ENCODE measurements at regions not wholly inside any gene's neighbourhood (a gene's known extent, or its start where the extent isn't known, plus 50 kb on each side); places are given as distances from the start of the nearest gene placed in this dataset.
"Not testable (repeated sequence)": the region's sequence is repeated elsewhere in the genome, so short reads cannot be mapped to it uniquely, and the experiment has no call there.

DNA sequence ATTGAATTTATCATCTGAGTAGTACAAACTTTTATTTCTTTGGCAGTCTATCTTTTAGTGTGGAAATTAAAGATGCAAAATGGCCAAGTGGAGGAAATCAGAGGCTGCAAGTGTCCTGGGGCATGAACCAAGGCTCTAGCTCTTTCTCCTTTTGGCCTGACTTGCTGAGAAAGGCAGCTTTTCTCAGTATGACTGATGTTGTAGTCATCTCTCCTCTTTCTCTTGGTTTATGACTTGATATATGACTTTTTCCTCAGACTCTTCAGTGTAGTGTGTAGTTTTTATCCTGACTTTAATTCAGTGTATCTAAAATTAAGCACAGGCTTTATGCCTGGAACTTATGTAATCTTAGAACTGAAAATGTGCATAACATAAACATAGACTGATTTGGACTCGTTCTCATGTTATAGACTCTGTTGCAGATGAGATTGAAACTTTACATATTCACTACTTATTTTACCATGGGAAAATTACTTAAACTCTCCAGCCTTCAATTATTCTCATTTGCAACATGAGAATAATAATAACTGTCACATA is 65.7 kb downstream of the SLITRK5 start:
- no peak for DNase-seq

DNA sequence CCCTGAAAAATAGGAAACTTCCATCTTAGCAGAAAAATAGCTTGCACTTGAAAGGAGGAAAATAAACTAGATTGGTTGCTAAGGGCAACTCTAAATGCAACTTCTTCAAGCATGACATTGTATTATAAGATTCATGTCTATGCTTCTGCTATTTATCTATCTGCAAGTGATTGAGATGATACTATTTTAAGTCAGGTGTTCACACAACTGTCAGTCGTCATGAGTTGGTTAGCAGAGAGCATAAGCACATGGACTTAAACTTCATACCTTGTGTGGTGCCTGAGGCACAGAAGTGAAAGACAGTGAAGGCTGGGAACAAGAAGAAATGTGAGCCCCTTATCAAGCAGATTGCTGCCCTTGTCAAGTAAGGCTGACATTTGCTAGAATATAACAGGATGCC is 82.9 kb downstream of the SLITRK5 start:
- DNase-seq: no peak

DNA sequence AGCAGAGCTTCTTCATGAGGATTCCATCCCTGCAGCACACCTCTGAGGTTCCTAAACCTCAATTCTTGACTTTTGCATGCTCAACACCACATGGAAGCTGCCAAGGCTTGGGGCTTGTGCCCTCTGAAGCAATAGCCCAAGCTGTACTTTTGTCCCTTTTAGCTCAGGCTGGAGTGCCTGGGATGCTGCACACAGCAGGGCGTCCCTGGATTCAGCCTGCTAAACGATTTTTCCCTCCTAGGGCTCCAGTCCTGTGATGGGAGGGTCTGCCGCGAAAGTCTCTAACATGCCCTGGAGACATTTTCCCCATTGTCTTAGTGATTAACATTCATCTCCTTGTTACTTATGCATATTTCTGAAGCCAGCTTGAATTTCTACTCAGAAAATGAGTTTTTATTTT is 98.3 kb downstream of the SLITRK5 start:
- no peak for DNase-seq

DNA sequence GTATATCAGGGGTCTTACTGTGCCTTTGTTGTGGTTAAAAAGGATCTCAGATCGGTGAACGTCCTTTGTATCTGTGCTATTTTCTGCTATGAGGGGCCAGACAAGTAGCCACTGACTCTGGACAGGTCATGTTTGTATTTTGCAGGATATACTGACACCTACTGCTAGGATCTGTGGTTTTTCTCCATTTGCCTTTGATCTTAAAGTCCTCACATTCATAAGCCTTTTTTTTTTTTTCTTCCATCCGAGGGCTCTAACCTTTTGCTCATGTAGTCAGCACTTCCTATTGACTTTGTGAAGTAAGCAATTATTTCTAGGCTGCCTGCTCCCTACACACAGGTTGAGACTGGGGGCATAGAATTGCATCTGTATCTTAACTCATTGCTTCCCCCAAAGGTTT is 106.2 kb downstream of the SLITRK5 start:
- DNase-seq: no peak

DNA sequence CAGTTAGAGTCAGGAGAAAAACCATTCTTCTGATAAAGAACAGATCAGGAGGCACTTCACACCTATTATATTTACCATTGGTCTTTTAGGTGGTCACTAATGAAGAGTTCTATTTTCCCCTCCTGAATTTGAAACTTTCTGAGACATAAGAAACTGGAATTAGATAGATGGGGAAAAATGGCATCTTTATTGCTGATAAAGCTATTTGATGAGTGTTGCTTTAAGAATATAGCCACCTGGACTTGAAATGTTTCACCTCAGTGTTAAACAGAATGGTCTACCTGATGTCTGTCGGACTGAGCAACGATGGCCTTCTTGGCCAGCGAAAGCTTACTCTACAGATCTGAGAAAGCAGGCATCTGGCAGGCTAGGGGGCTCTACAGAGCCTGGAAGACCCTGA is 107.0 kb downstream of the SLITRK5 start:
- no peak for DNase-seq

DNA sequence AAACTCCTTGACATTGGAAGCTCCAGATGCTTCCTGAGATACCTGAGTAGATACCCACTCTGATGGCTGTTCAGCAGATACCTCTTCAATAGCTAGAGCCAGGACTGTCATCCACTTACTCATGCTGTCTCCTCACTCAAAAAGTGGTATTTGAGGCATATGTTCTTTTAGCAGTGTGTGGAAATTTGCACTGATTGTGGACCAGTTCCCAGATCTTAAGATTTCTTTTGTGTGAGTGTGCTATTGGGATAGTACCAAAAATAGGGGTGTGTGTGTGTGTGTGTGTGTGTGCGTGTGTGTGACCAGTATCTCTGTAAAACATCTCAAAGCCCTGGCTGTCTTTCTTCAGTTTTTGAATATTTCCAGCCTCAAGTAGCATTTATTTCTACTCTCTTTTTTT is 108.3 kb downstream of the SLITRK5 start:
- DNase-seq: no peak

DNA sequence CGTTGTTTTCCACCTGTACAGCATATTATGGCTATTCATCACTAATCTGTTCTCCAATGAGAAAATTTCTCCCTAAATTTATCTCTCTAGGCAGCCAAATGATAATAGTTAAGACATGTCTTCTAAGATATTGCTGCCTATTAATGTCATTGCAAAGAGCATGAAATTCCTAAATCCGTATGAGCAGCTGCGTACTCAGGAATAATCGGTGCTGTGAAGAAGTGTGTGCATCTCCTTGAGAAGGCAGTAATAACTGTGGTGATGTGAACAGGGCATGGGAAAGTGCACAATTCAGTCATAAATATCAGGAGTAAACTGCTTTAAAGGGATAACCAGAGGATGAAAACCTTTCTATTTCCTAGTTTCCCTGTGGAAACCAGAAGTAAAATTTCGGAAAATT is 112.2 kb downstream of the SLITRK5 start:
- no peak for DNase-seq

DNA sequence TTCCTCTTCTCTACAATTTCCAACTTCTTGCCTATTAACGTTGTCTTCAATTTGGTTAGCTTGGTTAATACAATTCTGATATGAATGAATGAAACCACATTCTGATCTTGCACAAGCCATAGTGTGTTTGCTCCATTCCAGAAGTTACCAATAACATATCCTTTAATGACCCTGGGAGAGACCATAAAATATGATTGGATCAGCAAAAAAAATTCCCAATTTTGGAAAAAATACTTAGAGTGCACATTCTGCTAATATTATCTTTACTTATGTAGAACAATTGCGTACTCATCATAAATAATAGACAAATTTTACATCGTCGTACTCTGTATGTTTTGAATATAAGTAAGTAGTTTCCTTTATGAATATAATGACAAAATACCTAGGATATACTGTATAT is 117.2 kb downstream of the SLITRK5 start:
- no peak for DNase-seq

DNA sequence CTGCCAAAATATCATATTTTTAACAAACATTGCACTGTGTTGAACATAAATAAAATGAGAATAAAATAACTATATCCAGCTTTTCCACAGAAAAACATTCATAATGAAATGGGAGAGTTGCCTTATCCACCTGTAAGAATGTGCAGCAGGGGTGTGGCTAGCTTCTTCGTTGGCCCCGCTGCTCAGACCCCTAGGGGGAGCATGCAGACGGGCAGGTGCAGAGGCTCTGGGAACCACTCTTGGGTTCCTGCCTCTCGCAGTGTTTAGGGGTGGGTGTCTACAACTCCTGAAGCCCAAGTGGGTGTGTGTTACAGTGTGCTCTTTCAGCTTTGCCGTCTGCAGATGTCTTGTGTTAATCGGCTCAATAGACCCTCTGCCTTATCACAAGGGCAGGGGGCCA is 121.7 kb downstream of the SLITRK5 start:
- no peak for DNase-seq

DNA sequence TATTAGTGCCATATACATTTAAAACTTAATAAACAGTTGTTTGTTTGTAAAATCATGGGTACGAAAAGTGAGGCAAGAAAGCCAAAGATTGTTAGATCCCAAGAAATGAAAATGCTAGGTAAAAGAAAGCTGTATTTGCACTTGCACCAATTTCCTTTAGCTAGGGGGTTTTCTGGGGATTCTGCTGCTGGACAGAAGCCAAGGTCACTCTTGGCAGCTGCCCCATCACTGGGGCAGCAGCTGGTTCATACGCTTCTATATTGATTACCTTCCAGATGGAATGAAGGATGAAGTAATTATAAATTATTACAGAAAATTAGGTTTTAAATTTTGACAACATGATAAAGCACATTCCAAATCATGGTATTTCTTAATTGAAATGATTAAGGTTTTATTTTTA is 127.4 kb downstream of the SLITRK5 start:
- DNase-seq: no peak

DNA sequence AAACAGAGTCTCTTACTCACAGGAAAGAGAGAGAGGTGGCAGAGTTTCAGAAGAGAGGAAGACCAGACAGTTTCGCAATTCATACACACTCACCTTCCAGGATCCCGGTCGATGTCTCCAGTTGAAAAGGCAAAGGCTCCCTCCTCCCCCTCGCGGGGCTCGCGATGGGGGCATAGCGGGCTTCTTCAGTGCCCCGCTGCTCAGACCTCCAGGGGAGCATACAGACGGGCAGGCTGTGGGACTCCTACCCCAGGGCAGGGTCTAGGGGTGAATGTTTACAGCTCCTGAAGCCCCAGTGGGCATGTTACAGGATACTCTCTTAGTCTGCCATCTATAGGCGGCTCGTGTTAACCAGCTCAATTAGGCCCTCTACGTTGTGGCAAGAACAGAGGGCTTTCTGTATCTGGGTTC is 139.2 kb downstream of the SLITRK5 start:
- DNase-seq: no peak

DNA sequence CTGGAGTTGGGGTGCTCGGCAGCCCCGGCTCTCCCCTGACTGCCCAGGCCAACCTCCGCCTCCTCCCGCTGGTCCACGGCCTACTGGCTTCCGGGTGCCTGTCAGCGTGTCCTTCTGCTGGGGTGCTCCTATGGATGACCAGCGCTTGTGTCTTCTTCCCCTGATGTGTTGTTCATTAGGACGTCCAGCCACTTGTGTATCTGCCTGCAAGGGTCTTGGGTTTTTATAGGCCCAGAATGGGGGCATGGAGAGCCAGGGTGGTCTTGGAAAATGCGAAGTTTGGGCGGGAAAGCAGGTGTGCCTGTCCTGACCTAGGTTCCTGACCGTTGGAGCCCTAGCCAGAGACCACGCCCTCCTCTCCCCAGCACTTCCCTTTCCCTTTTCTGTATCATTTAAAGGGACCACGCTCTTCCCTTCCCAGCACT is 139.8 kb downstream of the SLITRK5 start:
- DNase-seq: no peak

DNA sequence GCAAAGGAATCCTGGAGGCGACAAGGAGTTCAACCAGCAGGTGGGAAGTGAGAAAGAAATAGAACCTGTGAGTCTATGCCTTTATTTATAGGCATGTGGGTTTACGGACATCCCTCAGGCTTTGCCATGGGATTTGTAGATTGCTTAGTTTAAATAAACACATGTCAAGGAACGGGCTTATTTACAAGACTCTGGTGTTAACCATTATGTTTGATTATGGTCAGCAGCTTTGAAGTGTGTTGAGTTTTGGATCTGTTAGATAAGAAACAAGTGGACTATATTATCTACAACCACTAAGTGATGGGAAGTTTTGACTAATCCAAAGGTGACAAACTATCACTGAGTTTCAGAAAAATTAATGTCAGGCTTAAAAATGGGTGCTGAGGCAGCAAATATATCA is 143.2 kb downstream of the SLITRK5 start:
- DNase-seq: no peak

DNA sequence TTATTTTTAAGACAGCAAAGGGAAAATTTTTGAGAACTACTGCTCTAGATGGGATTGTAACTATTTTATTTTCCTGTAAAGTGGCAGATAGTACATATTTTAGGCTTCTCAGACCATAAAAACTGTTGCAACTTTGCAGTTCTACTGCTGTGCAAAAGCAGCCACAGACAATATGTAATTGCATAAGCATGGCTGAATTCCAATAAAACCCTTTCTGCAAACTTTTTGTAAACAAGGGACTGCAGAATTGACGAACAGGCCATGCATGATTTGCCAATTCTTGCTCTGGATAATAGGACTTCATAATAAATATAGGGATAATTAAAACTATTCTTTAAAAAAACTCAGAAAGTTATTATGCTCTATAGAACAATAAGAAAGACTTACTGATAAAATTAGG is 149.1 kb downstream of the SLITRK5 start:
- no peak for DNase-seq

DNA sequence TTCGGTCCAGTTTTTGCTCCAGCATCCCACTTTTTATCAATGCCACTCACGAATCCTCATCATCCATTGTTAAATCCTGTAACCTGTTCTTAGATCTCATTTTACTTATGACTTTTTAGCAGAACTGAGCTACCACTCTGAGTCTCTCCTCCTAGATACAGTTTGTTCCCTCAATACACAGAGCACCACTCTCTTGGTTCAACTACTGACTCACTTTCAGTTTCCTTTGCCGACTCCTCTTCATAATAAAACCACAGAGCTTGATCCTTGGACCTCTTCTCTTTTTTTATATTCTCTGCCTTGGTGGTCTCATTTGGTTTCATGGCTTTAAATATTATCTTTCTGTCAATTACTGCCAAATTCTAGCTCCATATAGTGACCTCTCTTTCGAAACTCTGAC is 150.3 kb downstream of the SLITRK5 start:
- no peak for DNase-seq

DNA sequence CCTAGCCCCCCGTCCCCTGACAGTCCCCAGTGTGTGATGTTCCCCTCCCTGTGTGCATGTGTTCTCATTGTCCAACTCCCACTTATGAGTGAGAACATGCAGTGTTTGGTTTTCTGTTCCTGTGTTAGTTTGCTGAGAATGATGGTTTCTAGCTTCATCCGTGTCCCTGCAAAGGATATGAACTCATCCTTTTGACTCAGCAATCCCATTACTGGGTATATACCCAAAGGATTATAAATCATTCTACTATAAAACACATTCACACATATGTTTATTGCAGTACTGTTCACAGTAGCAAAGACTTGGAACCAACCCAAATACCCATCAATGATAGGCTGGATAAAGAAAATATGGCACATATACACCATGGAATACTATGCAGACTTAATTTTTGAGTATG is 155.1 kb downstream of the SLITRK5 start:
- DNase-seq: not testable (repeated sequence)

DNA sequence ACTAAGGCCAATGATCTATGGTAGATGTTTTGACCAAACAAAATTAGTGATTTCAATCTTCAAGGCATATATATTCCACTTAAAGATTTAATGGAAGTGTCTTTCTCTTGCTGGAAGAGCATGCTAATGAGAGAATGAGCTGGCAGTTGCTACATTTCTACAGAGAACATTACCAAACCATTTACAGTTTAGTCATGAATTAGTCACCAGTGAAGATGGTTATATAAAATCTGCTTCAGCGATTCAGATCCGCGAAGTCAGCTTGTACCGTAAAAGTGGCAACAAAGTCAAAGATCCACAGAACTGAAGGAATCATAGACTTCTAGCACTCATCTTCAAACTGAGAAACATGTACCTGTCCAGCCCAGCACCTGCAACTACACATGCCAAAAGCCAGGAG is 156.3 kb downstream of the SLITRK5 start:
- no peak for DNase-seq

DNA sequence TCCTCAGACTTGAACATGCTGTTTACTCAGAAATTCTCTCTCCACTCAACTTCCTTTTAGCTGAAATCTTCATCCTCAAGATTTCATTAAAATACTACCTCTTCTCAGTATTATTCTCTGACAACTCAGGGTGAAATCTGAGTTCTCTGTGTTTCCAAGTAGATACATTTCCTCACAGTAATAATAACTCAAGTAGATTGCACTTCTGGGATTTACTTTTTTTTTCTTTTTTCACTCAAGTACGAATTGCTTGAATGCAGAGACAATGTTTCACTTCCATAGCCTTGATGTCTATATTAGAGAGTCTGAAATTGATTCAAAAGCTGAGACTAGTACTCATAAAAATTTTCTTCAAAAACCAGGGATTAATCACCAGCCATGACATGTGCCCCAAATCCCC is 166.4 kb downstream of the SLITRK5 start:
- DNase-seq: no peak

DNA sequence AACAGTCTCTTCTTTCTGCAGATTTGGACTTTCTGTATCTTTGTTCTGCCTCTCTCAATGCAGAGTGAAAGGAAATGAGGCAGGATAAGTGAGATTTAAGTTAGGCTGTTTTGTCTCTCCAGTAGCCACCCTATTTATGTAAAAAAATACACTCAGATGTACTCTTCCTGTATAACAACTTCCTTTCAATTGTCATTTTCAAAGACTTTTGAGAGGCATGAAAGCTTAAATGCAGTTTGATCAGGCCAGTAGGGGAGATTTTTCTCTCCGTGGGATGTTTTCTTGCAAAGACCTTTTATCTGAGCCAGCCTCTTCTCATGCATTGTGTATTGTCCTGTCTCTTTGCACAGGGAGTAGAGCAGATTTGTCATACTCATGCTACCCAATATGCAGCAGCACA is 166.8 kb downstream of the SLITRK5 start:
- DNase-seq: no peak

DNA sequence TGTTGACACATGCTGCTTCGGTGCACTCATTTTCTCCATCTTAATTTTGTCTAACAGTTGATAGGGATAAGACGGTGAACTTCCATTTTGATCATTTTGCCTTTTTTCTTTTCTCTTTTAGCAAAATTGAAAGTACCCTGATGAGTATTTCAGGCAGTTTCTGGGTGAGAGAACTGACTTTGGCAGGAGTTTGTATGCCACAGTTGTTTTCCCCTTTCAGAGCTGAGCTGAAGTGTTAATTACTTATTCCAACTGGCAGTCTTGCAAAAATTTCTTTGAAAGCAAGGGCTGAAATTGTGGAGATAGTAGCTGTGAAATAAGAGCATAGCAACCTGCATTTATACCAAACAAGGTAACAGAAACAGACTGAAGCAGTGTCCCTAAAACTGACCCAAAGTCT is 180.2 kb downstream of the SLITRK5 start:
- no peak for DNase-seq

DNA sequence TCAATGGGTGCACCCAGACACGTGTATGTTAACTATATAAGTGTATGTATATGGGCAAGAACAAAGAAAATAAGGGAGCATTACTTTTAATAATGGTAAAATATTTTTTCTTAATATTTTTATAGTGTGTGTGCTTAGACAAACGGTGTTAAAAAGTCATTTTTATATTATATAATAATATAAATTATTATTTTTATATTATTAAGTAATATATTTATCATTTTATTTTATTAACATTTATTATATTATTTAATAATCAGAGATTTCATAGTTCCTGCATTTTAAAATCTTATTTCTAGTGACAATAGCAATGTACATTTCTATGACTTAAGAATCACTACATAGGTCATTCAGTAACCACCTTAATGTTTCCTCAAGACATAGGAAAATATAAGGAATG is 184.4 kb downstream of the SLITRK5 start:
- no peak for DNase-seq

DNA sequence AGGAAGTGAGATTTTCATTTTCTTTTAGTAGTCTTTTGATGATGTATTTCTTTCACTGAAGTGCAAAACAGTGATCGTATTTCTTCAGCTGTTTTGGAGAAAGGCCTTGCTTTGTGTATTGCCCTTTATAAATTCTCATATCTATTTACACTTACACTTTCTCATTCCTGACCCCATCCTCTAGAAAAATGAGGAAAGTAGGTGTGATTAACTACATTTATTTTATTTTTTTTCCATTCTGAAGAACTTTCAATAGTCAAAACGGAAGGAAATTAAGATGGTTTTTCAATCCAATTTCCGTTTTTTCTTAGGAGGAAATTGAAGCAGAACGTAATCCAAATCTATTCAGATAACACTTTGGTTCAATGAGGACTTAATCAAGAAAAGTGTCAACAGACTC is 188.1 kb downstream of the SLITRK5 start:
- DNase-seq: no peak

DNA sequence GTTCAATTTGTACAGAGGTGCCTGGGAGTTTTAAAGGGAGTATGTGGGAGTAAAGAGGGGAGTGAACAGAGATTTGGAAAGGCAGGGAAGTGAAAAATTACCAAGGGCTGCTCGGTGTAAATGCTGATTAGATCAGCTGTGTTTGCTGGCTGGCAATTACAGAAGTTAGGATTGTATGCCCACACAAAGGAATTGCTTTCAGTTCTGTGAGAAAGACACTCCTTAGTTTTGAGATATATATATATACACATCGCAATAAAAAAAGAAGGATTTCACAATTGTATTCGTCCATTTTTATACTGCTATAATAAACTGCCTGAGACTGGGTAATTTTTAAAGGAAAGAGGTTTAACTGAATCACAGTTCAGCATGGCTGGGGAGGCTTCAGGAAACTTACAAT is 196.3 kb downstream of the SLITRK5 start:
- DNase-seq: no peak

DNA sequence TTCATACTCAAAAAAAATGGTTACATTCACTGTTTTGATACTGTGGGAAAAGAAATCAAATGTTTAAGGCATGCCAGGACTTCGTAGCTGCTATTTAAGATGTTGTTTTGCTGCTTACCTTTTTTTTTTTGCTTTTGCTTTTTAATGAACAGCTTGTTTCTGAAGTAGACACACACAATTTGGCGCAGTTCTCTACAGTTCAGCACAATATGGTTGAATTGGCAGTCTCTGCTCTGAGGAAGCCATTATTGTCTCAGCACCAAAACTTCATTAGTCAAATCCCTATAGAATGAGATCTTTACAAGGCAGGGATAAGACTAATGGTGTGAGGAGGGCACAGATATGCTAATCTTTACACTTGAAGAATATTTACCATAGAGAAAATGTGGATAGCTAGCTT is 197.6 kb downstream of the SLITRK5 start:
- no peak for DNase-seq

DNA sequence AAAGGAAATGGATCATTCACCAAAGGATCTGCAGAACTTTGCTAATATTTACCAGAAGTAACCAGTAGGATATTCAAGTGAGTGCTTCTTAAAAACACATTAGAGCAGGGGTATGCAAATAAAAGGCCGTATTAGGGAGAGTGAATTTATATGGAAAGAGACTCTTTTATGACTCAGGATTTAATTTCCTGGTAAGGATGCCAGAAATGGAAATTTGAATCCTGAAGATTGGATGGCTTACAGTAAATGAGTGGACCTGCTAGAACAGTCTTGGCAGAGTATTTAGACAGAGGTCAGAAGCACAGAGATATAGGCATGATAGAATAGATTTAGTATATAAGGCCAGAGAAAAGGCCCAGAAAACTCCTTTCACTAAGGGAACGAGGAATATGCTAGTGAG is 201.6 kb downstream of the SLITRK5 start:
- DNase-seq: no peak

DNA sequence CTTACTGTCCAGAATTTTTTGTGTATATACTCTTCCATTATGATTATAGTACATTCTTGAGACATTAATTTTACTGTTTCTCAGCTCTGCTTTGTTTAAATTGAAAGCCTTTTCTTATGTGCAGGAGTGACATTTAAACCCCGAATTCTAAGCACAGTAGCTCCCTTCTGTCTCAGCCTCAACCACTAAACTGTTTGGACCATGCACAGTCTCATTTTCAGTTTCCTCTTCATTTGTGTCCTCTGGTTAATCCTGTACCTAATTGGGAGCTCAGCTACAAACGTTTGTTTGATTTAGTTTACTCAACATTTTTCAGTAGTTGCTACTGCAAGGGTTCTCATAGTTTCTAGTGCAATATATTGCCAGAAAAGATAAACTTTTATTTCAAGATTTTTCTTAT is 206.3 kb downstream of the SLITRK5 start:
- no peak for DNase-seq
